ENCODE measurements at regions not wholly inside any gene's neighbourhood (a gene's known extent, or its start where the extent isn't known, plus 50 kb on each side); places are given as distances from the start of the nearest gene placed in this dataset.

DNA sequence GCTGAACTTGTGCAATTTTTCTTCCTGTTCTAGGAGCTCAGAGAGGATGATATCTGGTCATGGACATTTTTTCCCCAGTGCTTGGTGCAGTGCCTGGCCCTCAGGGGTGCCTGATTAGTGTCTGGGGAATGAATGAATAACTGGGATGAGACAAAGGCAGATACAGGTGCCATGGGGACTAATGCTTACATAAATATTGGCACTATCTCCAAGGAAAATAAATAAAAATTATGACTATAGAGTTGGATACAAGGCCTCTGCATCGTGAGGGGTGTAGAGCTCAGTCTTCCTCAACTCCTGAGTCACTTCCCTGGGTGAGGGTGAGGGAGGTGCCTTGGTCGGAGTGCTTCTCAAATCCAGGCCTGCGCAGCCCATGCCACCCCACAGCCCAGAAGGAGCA, 188.6 kb downstream of the KCNA5 start:
- TF ChIP-seq, protein P1, sequence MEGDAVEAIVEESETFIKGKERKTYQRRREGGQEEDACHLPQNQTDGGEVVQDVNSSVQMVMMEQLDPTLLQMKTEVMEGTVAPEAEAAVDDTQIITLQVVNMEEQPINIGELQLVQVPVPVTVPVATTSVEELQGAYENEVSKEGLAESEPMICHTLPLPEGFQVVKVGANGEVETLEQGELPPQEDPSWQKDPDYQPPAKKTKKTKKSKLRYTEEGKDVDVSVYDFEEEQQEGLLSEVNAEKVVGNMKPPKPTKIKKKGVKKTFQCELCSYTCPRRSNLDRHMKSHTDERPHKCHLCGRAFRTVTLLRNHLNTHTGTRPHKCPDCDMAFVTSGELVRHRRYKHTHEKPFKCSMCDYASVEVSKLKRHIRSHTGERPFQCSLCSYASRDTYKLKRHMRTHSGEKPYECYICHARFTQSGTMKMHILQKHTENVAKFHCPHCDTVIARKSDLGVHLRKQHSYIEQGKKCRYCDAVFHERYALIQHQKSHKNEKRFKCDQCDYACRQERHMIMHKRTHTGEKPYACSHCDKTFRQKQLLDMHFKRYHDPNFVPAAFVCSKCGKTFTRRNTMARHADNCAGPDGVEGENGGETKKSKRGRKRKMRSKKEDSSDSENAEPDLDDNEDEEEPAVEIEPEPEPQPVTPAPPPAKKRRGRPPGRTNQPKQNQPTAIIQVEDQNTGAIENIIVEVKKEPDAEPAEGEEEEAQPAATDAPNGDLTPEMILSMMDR (conservative IDR thresholded peaks at IDR 0.05; ENCODE audit: low read depth in 2 of 2): no peak
- TF ChIP-seq POLR2AphosphoS5 (IDR thresholded peaks at IDR 0.05; ENCODE audit: low read depth): no peak
- no peak for TF ChIP-seq CREB1 (CRISPR knock-in tag; IDR thresholded peaks at IDR 0.05; ENCODE audit: low read depth)
- TF ChIP-seq EZH2 (IDR thresholded peaks at IDR 0.05; ENCODE audit: low read depth, unreplicated experiment): no peak
- no peak for TF ChIP-seq EZH2phosphoT487 (IDR thresholded peaks at IDR 0.05; ENCODE audit: unreplicated experiment)
- no peak for TF ChIP-seq REST (IDR thresholded peaks at IDR 0.05; ENCODE audit: unreplicated experiment)
- no peak for TF ChIP-seq JUNB (IDR thresholded peaks at IDR 0.05; ENCODE audit: unreplicated experiment)
